Activated T-helper 9 cell treated with anti-CD3 and anti-CD28 coated beads, Interleukin-2, amount 50 U/mL, for 16 hours (primary cell): ENCODE measurements at regions not wholly inside any gene's neighbourhood (a gene's known extent, or its start where the extent isn't known, plus 50 kb on each side); places are given as distances from the start of the nearest gene placed in this dataset.

Source experiments
- DNase-seq: peaks from one replicate; pipeline ENCODE4 v3.0.0-alpha.2; 2020; ENCODE audit warnings: low read depth

DNA sequence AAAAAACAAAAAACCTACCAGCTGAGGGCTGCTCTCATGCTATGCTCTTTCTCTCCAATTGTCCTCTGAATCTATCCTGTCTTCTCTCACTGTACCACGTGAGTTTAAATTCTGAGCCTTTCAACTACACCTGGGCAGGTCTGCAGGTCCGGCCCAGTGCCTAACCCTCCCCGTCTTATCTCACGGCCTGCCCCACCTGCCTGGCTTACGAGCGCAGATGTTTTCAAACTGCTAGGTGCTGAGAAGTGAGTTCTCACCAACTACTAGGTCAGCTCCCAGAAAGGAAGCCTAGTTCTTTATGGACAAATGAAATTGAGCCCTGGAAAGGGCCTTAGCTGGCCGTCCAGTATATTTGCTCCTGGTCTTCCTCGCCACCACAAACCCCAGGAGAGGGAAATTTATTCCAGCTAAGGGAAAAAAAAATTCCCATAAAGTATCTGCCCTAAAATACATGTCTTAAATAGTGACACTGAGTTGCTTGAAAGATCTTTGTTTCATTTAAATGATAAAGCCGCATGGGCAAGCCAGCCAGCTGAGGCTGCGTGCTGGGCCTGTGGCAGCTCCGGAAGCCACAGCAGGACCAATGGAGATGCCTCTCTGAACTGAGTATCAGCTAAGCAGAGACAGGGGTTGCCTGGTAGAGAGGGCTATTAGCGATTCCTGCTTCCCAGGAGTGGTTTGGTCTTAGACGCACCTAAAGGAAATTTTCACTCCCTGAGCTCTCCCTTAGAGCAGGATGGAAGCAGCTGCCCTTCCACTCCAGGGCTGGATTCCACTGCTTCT lies 92.5 kb upstream of the NCK2 start:
- DNase-seq: no peak

DNA sequence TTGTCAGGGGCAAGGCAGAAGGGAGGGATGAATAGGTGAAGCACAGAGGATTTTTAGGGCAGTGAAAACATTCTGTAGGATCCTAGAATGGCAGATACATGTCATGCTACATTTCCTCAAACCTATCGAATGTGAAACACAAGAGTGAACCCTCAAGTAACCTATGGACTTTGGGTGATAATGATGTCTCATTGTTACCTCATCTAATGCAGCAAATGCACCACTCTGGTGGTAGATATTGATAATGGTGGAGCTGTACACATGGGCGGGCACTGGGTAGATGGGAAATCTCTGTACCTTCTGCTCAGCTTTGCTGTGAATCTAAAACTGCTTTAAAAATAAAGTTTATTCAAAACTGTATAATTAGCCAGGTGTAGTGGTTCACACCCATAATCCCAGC lies 95.2 kb upstream of the NCK2 start:
- DNase-seq: no peak

DNA sequence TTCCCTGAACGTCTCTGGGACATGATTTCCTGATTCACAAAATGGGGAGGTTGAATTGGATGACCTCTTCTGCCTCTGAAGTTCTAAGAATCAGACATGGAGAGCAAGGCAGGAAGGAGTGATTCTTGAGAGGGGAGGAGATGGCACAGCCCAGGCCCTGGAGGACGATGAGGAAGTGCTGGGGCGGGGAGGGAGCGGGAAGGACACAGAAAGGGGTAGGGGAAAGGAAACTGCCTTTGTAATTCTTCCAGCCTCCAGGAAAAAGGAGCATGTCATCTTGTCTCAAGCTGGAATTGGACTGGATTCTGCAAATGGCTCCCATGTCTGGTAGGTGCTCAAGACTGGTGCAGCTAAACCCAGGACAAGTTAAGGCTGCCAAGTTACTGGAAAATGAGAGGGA lies 97.0 kb upstream of the NCK2 start:
- no peak for DNase-seq

DNA sequence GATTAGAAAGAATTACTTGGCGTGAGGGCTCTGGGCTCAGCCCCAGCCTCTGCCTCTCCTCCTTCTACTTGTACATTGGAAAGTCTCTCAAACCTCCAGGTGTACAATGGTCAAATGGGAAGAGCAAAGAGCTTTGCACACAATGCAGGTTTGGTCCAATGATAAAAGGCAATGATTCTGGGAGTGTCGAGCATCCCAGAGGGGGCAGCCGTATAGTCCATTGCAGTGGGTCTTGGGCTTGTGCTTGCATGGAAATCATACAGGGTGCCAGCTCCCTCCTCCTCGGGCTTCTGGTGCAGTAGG lies 98.0 kb upstream of the NCK2 start:
- DNase-seq: no peak

DNA sequence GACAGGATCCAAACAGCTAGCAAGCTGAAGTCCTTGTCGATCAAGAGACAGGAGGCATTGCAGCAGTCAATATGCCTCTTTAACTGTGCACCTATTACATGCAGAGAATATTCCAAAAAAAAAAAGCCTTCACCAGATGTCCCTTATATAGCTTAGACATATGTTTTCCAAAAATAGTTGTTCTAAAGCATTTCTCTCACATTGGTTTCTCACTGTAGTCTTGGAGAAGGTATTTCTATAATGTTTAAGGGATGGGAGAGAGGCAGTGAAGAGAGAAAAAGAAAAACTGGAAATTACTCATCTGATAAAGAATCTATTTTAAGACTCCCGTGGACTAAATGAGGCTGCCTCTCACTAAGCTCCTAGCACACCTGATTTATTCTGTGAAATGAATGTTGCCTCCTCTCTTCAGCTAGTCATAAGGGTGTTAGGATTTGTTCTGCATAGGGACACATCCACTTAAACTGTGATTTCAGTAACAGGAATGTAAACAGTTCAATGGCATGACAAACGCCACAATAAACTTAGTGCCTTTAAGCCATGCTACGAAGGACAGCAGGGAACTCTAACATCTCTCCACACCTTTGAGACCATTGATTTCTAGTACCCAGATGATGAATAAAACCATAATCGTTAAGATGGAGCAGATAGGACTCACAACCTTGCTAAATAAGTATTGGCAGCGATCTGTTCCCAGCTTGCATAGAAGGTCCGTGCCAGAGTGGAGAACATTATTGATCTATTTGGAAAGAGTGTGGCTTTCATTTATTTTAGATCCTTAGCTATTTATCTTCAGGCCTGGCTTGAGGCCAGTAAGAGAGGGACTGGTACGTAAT lies 98.6 kb upstream of the NCK2 start:
- DNase-seq: no peak

DNA sequence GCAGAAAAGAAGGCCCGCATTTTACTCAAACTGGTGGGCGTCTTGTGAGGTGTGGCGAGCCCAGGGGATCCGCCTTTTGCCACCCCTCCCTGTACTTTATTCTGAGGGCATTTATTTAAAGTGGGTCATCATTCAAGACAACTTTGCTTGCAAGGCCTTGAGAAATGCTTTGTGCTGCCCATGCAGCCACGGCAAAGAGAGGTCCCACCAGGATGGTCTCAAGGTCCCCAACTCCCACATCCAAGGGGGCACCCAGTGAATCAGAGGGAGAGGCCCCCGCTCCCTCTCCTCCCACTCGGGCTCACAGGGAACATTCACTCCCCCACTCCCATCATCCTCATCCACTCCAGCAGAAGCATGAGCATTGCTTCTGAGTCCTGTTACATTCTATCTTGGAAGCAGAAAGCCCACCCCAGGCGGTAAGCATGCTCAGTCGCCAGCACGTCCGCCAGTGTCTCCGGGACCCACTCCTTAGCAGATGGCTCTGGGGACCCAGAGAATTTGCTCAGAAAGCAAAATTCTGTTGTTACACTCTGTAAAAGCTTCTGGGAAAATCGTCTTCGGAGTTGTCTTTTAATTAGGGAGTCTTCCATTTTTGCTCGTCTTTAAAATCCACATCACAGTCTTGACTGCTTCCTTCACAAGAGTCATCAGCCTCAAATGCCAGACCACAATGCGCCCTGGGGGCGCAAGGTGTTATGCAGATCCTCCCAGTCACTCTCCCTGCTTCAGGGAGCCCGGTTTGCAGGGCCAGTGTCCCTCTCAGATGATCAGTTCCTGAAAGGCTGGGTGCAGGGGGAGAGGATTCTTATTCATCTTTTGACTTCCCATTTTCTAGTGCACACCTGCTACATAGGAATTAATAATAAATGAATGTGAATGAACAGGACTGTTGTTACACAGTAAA lies 99.4 kb upstream of the NCK2 start:
- no peak for DNase-seq

DNA sequence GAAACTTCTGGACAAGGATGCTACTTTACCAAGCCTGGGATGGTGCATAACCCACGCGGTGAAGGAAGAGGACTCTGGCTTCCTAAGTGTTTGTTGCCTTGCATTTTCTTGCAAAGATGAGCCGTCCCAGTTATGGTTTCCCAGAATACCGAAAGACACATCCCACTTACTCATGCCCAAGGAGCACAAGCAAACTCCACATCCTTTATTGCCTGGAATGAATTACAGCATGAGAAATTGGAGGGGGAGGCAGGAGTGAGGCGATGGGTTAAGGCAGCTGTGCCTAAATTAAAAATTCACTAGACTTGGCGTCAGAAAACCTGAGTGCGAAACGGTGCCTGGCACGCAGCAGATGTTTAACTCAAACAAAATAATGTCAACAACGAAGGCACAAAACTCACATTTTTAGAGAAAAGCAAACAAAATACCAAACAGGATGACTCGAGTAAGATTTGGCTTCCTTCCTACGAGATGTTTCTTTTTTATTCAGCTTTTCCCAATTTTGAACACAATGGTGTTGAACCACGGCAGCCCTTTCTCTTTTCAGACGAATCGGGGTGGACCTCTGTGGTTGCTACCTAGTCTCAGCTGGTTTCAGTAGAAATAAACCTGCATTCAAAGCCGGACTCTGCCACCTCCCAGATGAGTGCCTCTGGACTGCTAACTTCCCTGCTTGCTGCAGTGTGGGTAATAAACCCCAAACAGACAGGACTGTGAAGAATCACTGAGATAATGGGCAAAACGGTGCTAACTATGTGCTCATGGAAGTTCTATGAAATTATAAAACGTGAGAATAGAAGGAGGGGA lies 100.3 kb upstream of the NCK2 start:
- no peak for DNase-seq

DNA sequence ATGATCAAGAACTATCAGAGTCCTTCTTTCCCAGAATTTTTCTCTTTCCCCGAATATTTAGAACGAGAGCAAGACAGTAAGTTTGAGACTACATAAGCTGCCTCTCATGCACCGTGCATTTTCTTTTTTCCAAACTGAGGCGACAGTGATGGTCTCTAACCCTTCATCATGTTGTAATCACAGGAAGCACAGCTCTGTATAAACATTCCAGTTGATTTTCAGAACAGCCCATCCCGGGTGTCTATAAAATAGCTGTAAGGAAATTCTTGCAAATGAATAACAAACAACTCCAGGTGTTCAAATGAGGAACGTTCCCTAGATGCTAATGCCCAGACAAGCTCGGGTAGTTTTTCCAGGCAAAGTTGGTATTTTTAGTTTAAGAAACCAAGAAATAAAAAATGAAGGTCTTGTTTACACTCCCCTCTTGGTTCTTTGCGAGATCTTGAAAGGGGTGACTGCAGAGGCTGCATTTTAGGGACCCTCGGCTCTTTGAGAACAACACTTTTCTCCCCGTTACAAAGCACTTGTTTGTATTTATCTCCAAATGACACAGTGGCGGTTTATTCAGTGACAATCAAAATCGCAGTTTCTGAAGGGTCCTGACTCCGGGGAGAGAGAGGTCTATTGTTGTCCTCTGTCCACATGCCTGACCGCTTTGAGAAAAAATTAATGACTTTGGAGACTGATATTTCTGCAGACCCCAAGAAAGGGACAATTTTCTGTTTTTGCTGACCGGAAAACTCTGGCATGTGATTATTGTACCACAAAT lies 101.1 kb upstream of the NCK2 start:
- no peak for DNase-seq

DNA sequence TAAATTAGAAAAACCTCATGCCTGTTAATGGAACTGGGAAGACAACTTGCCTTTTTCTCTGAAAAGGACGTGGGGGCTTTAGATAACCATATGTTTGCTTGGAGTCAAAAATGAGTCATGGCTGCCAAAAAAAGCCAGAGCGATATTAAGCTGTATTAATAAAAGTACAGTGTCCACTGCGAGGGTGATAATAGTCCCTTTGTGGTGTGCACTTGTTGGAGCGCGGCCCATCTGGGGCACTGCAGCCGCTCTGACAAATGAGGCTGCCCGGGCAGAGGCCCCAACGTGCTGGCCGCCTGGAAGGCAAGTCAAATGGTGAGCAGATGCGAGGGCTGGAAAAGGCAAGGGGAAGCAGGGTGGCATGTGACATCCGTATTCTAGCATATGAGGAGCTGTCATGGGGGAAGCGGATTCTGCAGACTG lies 103.3 kb upstream of the NCK2 start:
- no peak for DNase-seq

DNA sequence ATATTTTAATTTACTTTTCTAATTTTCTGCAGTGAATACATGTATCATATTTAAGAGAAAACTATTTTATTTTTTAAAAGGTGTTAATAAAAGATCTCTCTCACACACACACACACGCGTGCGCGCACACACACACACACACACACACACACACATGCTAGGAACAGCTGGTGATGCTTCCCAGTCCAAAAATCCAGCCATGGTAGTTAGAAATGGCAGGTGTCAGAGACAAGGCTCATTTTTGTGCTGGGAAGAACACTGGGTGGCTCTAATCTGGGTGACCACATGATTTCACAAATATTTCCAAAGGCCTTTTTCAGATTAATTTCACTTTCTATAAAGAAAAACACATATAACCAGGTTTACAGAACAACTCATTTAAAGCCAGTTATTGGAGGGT lies 104.5 kb upstream of the NCK2 start:
- DNase-seq: no peak

DNA sequence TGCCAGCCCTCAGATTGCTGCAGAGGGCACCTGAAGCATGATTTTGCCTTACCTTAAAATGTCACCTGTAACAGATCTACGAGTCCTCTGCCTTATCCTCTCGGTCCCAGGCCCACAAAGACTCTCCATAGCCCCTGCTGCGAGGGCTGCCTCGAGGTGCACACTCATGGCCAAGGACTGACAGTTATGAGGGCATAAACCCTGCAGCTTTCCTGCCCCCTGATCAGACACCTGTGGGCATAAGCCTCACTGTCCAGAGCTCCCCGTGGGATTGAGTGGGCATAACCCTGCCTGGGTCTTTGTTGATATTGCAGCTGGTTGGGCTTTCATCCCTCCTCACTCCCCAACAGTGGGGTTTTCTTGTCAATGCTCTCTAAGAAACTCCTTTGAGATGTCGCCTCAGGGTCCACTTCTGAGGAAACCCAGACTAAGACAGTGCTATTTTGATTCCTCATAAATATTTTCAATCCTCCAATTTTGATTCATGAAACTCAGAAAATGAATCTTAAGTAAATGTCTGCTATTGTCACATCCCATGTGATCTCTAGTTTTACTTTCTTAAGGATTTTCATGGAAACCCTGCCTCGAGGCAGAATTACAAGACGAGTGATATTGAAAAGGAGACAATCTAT lies 108.5 kb upstream of the NCK2 start:
- DNase-seq: no peak

DNA sequence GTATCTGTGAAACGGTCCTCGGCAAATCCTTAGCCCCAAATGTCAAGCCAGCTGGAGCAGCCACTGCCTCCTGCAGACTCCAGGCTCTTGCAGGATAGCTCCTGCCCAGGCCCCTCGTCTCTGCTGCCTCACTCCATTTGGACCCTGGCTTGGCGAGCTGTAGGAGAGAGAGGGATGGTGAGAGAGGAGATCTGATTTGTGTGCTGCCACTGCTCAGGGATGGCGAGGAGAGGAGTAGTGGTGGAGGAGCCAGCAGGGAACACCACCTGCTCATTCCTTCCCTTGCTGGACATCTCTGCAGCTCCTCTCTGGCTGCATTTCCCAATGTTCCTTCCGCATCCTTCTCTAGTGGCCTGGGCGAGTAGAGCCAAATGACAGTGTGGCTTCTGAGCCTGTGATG lies 109.1 kb upstream of the NCK2 start:
- no peak for DNase-seq

DNA sequence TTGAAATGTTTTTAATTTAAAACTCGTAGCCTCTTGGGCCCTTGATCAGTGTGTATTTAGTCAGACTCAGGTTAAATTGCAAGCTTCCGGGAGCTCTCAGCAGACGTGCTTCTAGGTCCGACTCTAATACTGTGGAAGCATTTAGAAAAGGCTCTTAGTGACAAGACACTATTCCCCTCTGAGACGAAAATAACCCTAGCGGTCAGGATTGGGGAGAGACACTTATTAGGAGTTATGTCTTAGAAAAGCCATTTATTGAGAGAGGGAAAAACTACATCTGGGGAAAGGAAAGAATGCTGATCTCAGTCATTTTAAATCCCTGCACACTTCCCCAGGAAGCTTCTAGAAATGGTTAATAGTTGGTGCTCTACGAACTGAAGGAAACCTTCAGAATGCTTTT lies 110.5 kb upstream of the NCK2 start:
- no peak for DNase-seq

DNA sequence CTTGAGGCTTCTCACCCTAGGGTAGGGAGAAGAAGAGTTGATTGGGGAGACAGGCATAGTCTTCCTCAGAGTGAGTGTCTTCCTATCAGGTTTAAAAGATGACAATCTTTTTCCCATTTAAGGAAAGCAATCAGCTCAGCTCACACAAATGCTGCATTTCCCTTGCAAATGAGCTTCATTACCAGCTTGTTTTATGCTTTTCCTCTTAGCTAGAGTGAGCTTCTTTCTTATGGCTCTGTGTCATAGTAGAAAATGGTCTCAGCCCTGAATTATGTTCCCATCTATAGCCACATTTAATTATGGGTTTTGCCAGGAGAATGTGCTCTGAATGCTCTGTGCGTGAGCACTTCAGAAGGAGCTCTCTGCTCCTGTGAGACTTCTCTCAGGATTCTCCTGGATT lies 112.8 kb upstream of the NCK2 start:
- no peak for DNase-seq

DNA sequence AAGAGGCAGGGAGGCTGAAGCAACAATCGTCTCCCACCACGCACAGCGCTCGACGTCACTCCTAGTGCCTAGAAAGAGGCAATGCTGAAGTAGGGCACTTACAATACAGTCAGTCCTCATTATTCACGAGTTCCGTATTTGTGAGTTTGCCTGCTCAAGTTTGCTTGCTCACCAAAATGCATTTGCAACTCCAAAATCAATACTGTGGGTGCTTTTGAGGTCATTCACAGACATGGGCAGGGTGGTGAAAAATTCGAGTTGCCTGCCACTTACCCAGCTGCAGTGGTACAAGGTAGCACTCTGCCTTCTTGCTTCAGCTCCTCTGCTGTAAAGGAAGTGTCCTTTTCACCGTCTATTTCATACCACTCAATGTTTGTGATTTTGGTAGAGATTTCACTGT lies 113.7 kb upstream of the NCK2 start:
- no peak for DNase-seq

DNA sequence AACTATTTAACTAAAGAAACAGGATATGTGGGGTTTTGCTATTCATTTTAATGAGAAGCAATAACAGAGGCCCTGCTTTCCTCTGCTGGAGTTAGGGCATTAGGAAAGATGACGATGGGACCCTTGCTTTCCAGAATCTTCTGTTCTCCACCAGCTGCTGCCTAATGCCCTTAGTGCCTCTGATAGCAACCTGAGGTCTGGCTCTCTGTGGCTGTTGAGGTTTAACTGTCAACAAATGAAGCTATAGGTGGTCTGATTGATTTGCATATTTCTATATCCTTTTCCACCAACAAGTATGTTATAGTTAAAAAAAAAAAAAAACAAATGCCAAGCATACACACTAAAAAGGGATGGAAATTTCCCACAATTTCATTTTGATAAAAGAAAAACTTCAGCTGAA lies 115.1 kb upstream of the NCK2 start:
- DNase-seq: no peak

DNA sequence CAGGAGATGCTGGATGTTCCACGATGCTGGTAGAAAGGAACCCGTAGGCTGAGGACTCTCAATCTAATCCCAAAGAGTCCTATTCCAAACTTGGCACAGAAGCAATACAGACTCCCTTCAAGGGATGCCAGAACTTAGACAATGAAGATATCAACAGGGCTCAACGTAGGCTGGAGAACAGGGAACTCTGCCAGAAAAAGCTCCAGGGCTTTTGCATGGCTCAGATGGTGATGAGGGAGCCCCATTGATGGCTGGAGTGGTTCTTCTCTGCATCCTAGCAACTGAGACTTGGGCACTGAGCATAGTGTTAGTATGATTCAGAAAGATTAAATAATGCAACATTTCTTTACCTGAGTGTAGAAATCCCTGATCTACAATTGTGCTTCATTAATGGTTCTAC lies 117.2 kb upstream of the NCK2 start:
- DNase-seq: no peak

DNA sequence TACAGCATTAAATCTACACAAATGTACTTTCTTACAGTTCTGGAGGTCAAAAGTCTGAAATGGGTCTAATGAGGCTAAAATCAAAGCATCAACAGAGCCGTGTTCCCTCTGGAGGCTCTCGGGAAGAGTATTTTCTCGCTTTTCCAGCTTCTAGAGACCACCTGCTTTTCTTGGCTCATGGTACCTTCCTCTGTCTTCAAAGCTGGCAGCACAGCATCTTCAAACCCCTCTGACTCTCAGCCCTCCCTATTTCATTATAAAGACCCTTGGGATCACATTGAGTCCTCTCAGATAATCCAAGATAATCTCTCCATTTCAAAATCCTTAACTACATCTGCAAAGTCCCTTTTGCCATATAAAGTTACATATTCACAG lies 117.8 kb upstream of the NCK2 start:
- DNase-seq: no peak

DNA sequence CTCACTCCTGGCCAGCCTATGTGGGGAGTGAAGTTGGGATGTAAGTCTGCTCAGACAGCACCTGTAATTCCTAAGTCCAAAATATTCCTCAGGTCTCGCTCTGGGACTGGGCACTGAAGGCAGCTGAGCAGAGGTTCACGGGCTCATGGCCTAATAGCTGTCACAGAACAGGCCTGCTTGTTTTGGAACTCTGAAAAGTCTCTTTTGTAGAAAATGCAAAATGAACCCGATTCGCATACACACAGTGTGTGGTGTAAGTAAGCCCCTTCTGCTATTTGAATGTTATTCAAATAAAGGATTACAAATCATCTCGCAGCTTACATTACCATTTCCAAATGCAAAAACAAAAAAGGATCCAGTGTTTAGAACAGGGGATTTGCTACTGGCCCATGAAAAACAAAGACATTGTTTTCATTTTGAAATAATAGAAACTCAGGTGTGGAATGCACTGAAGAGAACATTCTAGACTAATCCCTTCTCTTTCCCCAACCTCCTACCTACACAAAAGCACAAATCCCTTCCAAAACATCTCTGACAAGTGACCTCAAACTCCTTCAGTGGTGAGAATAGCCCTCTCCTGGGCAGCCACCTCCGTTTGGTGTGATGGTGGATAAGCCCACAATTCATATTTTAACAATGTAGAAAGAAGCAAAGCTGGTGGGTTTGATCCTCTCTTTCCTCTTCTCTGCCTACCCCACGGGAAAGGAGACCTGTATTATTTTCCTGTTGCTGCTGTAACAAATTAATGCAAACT lies 118.3 kb upstream of the NCK2 start:
- DNase-seq: no peak

DNA sequence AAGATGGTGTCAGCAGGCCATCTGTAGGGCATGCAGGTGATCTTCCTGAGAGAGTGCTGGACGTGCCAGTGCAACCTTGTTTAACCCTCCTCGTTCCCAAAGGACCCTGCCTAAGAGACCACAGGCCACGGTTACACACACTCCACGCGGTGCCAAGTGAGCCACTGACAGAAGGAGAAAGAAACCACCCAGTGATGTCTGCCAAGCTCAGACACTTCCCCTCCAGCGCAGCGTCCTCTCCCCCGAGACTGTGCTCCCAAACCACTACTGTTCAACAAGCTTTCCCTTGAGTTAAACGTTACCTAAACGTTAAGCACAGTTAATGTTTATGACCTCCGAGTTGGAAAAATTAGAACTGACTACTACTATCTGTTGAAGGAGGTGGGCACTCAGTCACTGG lies 119.1 kb upstream of the NCK2 start:
- no peak for DNase-seq
